HG02759 (cell line): ENCODE measurements at regions not wholly inside any gene's neighbourhood (a gene's known extent, or its start where the extent isn't known, plus 50 kb on each side); places are given as distances from the start of the nearest gene placed in this dataset.
"Not testable (repeated sequence)": the region's sequence is repeated elsewhere in the genome, so short reads cannot be mapped to it uniquely, and the experiment has no call there.

Experiments used
- ATAC-seq: cut with Tn5 transposase; IDR thresholded peaks from one replicate; pipeline ENCODE4 v1.9.1; 2021; ENCODE audit warnings: mild to moderate bottlenecking, moderate library complexity; ENCODE audit not compliant: unreplicated experiment

DNA sequence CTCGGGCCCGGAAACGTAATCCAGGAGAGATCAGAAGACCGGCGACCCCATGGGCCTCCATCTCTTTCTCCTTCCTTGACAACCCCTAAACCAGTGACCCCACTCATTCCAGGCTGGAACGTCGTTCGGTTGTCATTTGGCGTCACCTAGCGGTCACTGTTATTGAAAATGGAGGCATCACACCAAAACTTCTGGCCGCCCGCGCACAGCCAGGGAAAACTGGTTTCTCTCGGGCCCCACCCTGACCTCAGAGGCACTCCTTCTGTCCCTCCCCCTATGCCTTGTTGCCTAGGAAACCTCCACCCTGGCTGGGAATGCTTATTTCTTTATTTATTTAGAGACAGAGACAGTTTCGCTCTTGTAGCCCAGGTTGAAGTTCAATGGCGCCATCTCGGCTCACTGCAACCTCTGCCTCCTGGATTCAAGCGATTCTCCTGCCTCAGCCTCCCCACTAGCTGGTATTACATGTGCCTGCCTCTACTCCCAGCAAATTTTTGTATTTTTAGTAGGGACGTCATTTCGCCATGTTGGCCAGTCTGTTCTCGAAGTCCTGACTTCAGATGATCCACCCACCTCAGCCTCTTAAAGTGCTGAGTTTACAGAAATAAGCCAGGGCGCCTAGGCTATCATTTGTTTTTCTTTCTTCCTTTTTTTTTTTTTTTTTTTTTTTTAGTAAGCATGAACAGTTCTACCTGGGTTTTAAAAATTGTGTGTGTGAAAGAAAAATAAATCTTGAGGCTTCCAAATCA is 2144.1 kb upstream of the TPTE start:
- peak; percentile 72 for ATAC-seq

DNA sequence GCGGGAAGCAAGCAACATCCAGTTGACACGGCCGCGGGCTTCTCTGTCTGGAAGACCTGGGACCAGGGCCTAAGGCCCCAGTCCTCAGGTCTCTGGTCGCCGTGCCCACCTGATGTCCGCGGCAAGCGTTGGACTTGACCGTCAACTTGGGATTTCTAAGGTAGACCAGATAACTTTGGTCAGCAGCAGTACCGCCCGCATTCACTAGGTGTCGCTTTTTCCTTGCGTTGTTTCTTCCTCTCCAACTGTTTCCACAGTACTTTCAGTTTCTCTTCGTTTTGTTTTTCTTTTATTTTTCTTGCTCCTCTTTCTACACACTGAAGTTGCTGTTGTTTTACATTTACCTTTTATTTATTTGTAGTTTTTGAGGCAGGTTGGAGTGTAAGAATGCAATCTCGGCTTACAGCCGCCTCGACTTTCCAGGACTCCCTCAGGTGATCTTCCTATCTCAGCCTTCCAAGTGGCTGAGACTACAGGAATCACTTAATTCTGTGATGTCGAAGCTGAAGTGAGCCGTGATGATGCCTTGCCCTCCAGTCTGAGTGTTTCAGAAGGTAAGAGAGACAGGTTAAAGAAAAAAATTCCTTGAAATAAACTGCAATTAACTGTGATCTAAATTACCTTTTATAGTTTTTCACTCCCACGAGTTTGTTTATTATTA is 2140.8 kb upstream of the TPTE start:
- ATAC-seq = peak; percentile 59

DNA sequence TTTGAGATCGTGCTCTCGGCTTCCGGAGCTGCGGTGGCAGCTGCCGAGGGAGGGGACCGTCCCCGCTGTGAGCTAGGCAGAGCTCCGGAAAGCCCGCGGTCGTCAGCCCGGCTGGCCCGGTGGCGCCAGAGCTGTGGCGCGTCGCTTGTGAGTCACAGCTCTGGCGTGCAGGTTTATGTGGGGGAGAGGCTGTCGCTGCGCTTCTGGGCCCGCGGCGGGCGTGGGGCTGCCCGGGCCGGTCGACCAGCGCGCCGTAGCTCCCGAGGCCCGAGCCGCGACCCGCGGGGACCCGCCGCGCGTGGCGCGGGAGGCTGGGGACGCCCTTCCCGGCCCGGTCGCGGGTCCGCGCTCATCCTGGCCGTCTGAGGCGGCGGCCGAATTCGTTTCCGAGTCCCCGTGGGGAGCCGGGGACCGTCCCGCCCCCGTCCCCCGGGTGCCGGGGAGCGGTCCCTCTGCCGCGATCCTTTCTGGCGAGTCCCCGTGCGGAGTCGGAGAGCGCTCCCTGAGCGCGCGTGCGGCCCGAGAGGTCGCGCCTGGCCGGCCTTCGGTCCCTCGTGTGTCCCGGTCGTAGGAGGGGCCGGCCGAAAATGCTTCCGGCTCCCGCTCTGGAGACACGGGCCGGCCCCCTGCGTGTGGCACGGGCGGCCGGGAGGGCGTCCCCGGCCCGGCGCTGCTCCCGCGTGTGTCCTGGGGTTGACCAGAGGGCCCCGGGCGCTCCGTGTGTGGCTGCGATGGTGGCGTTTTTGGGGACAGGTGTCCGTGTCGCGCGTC is 2133.0 kb upstream of the TPTE start:
- not testable (repeated sequence) for ATAC-seq

GRCh38 chr21:8388940-8389238 is 2132.5 kb upstream of the TPTE start:
- ATAC-seq = not testable (repeated sequence)

- not testable (repeated sequence) for ATAC-seq
Observed at GRCh38 chr21:8390550-8391171, 2130.7 kb upstream of the TPTE start.

DNA sequence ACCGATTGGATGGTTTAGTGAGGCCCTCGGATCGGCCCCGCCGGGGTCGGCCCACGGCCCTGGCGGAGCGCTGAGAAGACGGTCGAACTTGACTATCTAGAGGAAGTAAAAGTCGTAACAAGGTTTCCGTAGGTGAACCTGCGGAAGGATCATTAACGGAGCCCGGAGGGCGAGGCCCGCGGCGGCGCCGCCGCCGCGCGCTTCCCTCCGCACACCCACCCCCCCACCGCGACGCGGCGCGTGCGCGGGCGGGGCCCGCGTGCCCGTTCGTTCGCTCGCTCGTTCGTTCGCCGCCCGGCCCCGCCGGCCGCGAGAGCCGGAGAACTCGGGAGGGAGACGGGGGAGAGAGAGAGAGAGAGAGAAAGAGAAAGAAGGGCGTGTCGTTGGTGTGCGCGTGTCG is 2127.0 kb upstream of the TPTE start:
- ATAC-seq = not testable (repeated sequence)

- not testable (repeated sequence) for ATAC-seq
Observed at GRCh38 chr21:8395992-8396391, 2125.4 kb upstream of the TPTE start.

- ATAC-seq = not testable (repeated sequence)
Observed at GRCh38 chr21:8398870-8399437, 2122.4 kb upstream of the TPTE start.

DNA sequence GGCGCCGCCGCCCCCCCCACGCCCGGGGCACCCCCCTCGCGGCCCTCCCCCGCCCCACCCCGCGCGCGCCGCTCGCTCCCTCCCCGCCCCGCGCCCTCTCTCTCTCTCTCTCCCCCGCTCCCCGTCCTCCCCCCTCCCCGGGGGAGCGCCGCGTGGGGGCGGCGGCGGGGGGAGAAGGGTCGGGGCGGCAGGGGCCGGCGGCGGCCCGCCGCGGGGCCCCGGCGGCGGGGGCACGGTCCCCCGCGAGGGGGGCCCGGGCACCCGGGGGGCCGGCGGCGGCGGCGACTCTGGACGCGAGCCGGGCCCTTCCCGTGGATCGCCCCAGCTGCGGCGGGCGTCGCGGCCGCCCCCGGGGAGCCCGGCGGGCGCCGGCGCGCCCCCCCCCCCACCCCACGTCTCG is 2121.5 kb upstream of the TPTE start:
- not testable (repeated sequence) for ATAC-seq

DNA sequence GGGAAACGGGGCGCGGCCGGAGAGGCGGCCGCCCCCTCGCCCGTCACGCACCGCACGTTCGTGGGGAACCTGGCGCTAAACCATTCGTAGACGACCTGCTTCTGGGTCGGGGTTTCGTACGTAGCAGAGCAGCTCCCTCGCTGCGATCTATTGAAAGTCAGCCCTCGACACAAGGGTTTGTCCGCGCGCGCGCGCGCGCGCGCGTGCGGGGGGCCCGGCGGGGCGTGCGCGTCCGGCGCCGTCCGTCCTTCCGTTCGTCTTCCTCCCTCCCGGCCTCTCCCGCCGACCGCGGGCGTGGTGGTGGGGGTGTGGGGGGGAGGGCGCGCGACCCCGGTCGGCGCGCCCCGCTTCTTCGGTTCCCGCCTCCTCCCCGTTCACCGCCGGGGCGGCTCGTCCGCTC is 2119.6 kb upstream of the TPTE start:
- ATAC-seq = not testable (repeated sequence)

DNA sequence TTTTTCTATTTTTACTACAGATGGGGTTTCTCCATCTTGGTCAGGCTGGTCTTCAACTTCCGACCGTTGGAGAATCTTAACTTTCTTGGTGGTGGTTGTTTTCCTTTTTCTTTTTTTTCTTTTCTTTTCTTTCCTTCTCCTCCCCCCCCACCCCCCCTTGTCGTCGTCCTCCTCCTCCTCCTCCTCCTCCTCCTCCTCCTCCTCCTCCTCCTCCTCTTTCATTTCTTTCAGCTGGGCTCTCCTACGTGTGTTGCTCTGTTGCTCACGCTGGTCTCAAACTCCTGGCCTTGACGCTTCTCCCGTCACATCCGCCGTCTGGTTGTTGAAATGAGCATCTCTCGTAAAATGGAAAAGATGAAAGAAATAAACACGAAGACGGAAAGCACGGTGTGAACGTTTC is 2115.1 kb upstream of the TPTE start:
- ATAC-seq = not testable (repeated sequence)

DNA sequence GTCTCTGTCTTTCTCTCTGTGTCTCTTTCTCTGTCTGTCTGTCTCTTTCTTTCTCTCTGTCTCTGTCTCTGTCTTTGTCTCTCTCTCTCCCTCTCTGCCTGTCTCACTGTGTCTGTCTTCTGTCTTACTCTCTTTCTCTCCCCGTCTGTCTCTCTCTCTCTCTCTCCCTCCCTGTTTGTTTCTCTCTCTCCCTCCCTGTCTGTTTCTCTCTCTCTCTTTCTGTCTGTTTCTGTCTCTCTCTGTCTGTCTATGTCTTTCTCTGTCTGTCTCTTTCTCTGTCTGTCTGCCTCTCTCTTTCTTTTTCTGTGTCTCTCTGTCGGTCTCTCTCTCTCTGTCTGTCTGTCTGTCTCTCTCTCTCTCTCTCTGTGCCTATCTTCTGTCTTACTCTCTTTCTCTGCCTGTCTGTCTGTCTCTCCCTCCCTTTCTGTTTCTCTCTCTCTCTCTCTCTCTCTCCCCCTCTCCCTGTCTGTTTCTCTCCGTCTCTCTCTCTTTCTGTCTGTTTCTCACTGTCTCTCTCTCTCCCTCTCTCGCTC is 2110.2 kb upstream of the TPTE start:
- ATAC-seq = not testable (repeated sequence)

DNA sequence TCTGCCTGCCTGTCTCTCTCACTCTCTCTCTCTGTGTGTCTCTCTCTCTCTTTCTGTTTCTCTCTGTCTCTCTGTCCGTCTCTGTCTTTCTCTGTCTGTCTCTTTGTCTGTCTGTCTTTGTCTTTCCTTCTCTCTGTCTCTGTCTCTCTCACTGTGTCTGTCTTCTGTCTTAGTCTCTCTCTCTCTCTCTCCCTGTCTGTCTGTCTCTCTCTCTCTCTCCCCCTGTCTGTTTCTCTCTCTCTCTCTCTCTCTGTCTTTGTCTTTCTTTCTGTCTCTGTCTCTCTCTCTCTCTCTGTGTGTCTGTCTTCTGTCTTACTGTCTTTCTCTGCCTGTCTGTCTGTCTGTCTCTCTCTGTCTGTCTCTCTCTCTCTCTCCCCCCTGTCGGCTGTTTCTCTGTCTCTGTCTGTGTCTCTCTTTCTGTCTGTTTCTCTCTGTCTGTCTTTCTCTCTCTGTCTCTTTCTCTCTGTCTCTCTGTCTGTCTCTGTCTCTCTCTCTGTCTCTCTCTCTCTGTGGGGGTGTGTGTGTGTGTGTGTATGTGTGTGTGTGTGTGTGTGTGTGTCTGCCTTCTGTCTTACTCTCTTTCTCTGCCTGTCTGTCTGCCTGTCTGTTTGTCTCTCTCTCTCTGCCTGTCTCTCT is 2101.3 kb upstream of the TPTE start:
- peak; percentile 81 for ATAC-seq

DNA sequence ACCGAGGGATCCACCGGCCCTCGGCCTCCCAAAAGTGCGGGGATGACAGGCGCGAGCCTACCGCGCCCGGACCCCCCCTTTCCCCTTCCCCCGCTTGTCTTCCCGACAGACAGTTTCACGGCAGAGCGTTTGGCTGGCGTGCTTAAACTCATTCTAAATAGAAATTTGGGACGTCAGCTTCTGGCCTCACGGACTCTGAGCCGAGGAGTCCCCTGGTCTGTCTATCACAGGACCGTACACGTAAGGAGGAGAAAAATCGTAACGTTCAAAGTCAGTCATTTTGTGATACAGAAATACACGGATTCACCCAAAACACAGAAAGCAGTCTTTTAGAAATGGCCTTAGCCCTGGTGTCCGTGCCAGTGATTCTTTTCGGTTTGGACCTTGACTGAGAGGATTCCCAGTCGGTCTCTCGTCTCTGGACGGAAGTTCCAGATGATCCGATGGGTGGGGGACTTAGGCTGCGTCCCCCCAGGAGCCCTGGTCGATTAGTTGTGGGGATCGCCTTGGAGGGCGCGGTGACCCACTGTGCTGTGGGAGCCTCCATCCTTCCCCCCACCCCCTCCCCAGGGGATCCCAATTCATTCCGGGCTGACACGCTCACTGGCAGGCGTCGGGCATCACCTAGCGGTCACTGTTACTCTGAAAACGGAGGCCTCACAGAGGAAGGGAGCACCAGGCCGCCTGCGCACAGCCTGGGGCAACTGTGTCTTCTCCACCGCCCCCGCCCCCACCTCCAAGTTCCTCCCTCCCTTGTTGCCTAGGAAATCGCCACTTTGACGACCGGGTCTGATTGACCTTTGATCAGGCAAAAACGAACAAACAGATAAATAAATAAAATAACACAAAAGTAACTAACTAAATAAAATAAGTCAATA is 2093.4 kb upstream of the TPTE start:
- ATAC-seq = peak; percentile 50

- ATAC-seq = peak; percentile 65
Observed at GRCh38 chr21:8428668-8429456, 2092.5 kb upstream of the TPTE start.

GRCh38 chr21:8434710-8435109 is 2086.7 kb upstream of the TPTE start:
- not testable (repeated sequence) for ATAC-seq

GRCh38 chr21:8443093-8443492 is 2078.3 kb upstream of the TPTE start:
- not testable (repeated sequence) for ATAC-seq

DNA sequence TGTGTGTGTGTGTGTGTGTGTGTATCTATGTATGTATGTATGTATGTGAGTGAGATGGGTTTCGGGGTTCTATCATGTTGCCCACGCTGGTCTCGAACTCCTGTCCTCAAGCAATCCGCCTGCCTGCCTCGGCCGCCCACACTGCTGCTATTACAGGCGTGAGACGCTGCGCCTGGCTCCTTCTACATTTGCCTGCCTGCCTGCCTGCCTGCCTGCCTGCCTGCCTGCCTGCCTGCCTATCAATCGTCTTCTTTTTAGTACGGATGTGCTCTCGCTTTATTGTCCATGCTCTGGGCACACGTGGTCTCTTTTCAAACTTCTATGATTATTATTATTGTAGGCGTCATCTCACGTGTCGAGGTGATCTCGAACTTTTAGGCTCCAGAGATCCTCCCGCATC is 2071.6 kb upstream of the TPTE start:
- ATAC-seq = not testable (repeated sequence)
